GM21360 (cell line): ENCODE measurements at regions not wholly inside any gene's neighbourhood (a gene's known extent, or its start where the extent isn't known, plus 50 kb on each side); places are given as distances from the start of the nearest gene placed in this dataset.
A peak's percentile ranks its signal among the peaks of the same experiment; 100 is the strongest.

Source experiments
- ATAC-seq: cut with Tn5 transposase; IDR thresholded peaks from one replicate; pipeline ENCODE4 v1.9.1; 2021; ENCODE audit warnings: mild to moderate bottlenecking, moderate library complexity; ENCODE audit not compliant: unreplicated experiment

GRCh38 chr2:94939349-94939748 lies 68.1 kb downstream of the TEKT4 start:
- no peak for ATAC-seq

GRCh38 chr2:94947097-94948016 lies 76.1 kb downstream of the TEKT4 start:
- ATAC-seq: no peak

- no peak for ATAC-seq
These were observed 69.8 kb upstream of the MAL start for GRCh38 chr2:94955702-94956101.

GRCh38 chr2:94956797-94957391 lies 68.6 kb upstream of the MAL start:
- peak; percentile 59 for ATAC-seq

GRCh38 chr2:94958245-94958644 lies 67.3 kb upstream of the MAL start:
- ATAC-seq: no peak

- no peak for ATAC-seq
These were observed 65.2 kb upstream of the MAL start for GRCh38 chr2:94960266-94960665.

GRCh38 chr2:94960751-94961150 lies 64.8 kb upstream of the MAL start:
- no peak for ATAC-seq

GRCh38 chr2:94964193-94964592 lies 61.3 kb upstream of the MAL start:
- no peak for ATAC-seq

- ATAC-seq: no peak
These were observed 58.8 kb upstream of the MAL start for GRCh38 chr2:94966689-94967088.

GRCh38 chr2:94970353-94970752 lies 55.2 kb upstream of the MAL start:
- no peak for ATAC-seq
